Neural cell (in vitro differentiated cells): ENCODE measurements at regions not wholly inside any gene's neighbourhood (a gene's known extent, or its start where the extent isn't known, plus 50 kb on each side); places are given as distances from the start of the nearest gene placed in this dataset.

Source experiments
- H2AFZ ChIP-seq: fragments of 200-600, 300-800 bp; sonication (generic), shearing (Covaris generic); 2 replicates; pipeline ENCODE4 v1.6.0; 2014; ENCODE audit warnings: low read depth, mild to moderate bottlenecking, antibody characterized with exemption, low read length, moderate library complexity
- H3F3A ChIP-seq: fragments of 200-600 bp; shearing (Covaris generic); 2 replicates; pipeline ENCODE4 v1.6.1; 2016; ENCODE audit warnings: mild to moderate bottlenecking, moderate library complexity, mixed read lengths, antibody characterized with exemption, low read length; ENCODE audit not compliant: insufficient read depth, poor library complexity, severe bottlenecking
- H3K27ac ChIP-seq: fragments of 200-600, 300-800 bp; sonication (generic), shearing (Covaris generic); 2 replicates; pipeline ENCODE4 v1.5.1; 2014; ENCODE audit warnings: mild to moderate bottlenecking, low read length, moderate library complexity
- H3K27me3 ChIP-seq: fragments of 300-800, 200-600 bp; sonication (generic), shearing (Covaris generic); 2 replicates; pipeline ENCODE4 v1.6.0; 2014; ENCODE audit warnings: mild to moderate bottlenecking, low read depth, low read length, moderate library complexity; ENCODE audit not compliant: insufficient read depth
- H3K36me3 ChIP-seq: fragments of 300-800, 200-600 bp; sonication (generic), shearing (Covaris generic); 2 replicates; pipeline ENCODE4 v1.5.1; 2014; ENCODE audit warnings: mild to moderate bottlenecking, antibody characterized with exemption, low read length, moderate library complexity; ENCODE audit not compliant: insufficient read depth
- H3K4me2 ChIP-seq: fragments of 300-800, 200-600 bp; sonication (generic), shearing (Covaris generic); 2 replicates; pipeline ENCODE4 v1.6.0; 2014; ENCODE audit warnings: mild to moderate bottlenecking, low read length
- H3K4me3 ChIP-seq: fragments of 300-800, 200-600 bp; sonication (generic), shearing (Covaris generic); 2 replicates; pipeline ENCODE4 v1.5.1; 2014; ENCODE audit warnings: mild to moderate bottlenecking, low read length, moderate library complexity
- H3K79me2 ChIP-seq: fragments of 200-600 bp; shearing (Covaris generic); replicated peaks from 2 replicates; pipeline ENCODE4 v1.6.0; 2014; ENCODE audit warnings: mild to moderate bottlenecking, low read length, moderate library complexity; ENCODE audit not compliant: insufficient read depth
- H3K9ac ChIP-seq: fragments of 300-800, 200-600 bp; sonication (generic), shearing (Covaris generic); 2 replicates; pipeline ENCODE4 v1.6.1; 2016; ENCODE audit warnings: mild to moderate bottlenecking, low read length, mixed read lengths
- H3K9me2 ChIP-seq: fragments of 200-600 bp; shearing (Covaris generic); 2 replicates; pipeline ENCODE4 v1.6.1; 2016; ENCODE audit warnings: mild to moderate bottlenecking, low read length, mixed read lengths; ENCODE audit not compliant: insufficient read depth
- H3K9me3 ChIP-seq: fragments of 200-600, 300-800 bp; sonication (generic), shearing (Covaris generic); 2 replicates; pipeline ENCODE4 v1.6.1; 2016; ENCODE audit warnings: mild to moderate bottlenecking, mixed run types, low read length, moderate library complexity, mixed read lengths
- H4K20me1 ChIP-seq: fragments of 200-600 bp; shearing (Covaris generic); 2 replicates; pipeline ENCODE4 v1.6.1; 2016; ENCODE audit warnings: mild to moderate bottlenecking, mixed run types; ENCODE audit not compliant: insufficient read depth
- CTCF ChIP-seq: fragments of 450-650 bp; IDR thresholded peaks from 2 replicates; pipeline ENCODE4 v1.5.1; 2014; ENCODE audit warnings: antibody characterized with exemption, mild to moderate bottlenecking, moderate library complexity; ENCODE audit not compliant: poor library complexity, severe bottlenecking
- EP300 ChIP-seq: fragments of 450-650 bp; conservative IDR thresholded peaks from 2 replicates; pipeline ENCODE4 v1.6.1; 2014; ENCODE audit warnings: antibody characterized with exemption, mild to moderate bottlenecking, moderate library complexity; ENCODE audit not compliant: poor library complexity, severe bottlenecking
- EZH2 ChIP-seq: fragments of 200-600, 300-800 bp; shearing (Covaris generic), sonication (generic); IDR thresholded peaks from 2 replicates; pipeline ENCODE4 v1.6.1; 2014; ENCODE audit warnings: antibody characterized with exemption, low read length, borderline replicate concordance, mild to moderate bottlenecking; ENCODE audit not compliant: insufficient read depth, poor library complexity, severe bottlenecking
- MXI1 ChIP-seq: fragments of 450-650 bp; conservative IDR thresholded peaks from 2 replicates; pipeline ENCODE4 v1.6.1; 2014; ENCODE audit warnings: antibody characterized with exemption, mild to moderate bottlenecking; ENCODE audit not compliant: poor library complexity, severe bottlenecking
- POLR2AphosphoS5 ChIP-seq: IDR thresholded peaks from 2 replicates; pipeline ENCODE4 v1.6.1; 2012
- RAD21 ChIP-seq: fragments of 450-650 bp; conservative IDR thresholded peaks from 2 replicates; pipeline ENCODE4 v1.6.1; 2014; ENCODE audit warnings: antibody characterized with exemption, mild to moderate bottlenecking, moderate library complexity
- SMC3 ChIP-seq: fragments of 450-650 bp; conservative IDR thresholded peaks from 2 replicates; pipeline ENCODE4 v1.6.1; 2014; ENCODE audit warnings: antibody characterized with exemption, mild to moderate bottlenecking, moderate library complexity; ENCODE audit not compliant: poor library complexity
- TAF1 ChIP-seq: IDR thresholded peaks from 2 replicates; pipeline ENCODE4 v1.6.1; 2012; ENCODE audit warnings: low read depth
- TF ChIP-seq, protein P1 (sequence below): IDR thresholded peaks from 2 replicates; pipeline ENCODE4 v1.6.1; 2012; ENCODE audit warnings: borderline replicate concordance

DNA sequence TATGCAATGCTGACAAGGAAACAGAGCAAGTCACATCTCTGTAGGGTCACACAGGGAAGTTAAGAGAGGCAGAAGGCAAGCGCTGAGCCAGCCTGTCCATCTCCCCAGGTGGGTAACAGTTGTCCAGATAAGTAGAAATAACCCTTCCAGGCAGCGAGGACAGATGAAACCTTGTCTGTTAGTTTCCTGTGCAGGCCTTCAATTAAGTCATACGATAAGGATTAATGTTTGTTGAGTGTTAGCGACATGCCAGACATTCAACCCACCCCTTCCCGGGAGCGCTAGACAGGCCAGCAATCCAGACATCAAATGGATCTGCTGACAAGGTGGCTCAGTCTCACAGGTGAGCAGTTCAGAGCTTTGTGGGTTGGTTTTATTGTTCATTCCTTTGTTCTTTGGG is 221.5 kb upstream of the FMN2 start:
- Histone ChIP-seq H3K4me2 (no peak overlapping the region), H3K36me3 (no peaks in the 10 kb centered on the region), H3K27ac (no peak overlapping the region), H3K9me2 (no peaks in the 10 kb centered on the region), H3K9ac (no peak overlapping the region), H2AFZ (no peak overlapping the region), H3F3A (no peaks in the 10 kb centered on the region), H3K9me3 (no peaks in the 10 kb centered on the region), H3K27me3 (no peaks in the 10 kb centered on the region), H4K20me1 (no peaks in the 10 kb centered on the region), H3K4me3 (no peak overlapping the region), H3K79me2 (no peaks in the 10 kb centered on the region)
- TF ChIP-seq EP300 (no peak), EZH2 (no peak), MXI1 (no peak), SMC3 (no peak), POLR2AphosphoS5 (no peak), RAD21 (no peak), TAF1 (no peak), CTCF (no peak)
- TF ChIP-seq, protein P1, sequence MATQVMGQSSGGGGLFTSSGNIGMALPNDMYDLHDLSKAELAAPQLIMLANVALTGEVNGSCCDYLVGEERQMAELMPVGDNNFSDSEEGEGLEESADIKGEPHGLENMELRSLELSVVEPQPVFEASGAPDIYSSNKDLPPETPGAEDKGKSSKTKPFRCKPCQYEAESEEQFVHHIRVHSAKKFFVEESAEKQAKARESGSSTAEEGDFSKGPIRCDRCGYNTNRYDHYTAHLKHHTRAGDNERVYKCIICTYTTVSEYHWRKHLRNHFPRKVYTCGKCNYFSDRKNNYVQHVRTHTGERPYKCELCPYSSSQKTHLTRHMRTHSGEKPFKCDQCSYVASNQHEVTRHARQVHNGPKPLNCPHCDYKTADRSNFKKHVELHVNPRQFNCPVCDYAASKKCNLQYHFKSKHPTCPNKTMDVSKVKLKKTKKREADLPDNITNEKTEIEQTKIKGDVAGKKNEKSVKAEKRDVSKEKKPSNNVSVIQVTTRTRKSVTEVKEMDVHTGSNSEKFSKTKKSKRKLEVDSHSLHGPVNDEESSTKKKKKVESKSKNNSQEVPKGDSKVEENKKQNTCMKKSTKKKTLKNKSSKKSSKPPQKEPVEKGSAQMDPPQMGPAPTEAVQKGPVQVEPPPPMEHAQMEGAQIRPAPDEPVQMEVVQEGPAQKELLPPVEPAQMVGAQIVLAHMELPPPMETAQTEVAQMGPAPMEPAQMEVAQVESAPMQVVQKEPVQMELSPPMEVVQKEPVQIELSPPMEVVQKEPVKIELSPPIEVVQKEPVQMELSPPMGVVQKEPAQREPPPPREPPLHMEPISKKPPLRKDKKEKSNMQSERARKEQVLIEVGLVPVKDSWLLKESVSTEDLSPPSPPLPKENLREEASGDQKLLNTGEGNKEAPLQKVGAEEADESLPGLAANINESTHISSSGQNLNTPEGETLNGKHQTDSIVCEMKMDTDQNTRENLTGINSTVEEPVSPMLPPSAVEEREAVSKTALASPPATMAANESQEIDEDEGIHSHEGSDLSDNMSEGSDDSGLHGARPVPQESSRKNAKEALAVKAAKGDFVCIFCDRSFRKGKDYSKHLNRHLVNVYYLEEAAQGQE, result no peak

DNA sequence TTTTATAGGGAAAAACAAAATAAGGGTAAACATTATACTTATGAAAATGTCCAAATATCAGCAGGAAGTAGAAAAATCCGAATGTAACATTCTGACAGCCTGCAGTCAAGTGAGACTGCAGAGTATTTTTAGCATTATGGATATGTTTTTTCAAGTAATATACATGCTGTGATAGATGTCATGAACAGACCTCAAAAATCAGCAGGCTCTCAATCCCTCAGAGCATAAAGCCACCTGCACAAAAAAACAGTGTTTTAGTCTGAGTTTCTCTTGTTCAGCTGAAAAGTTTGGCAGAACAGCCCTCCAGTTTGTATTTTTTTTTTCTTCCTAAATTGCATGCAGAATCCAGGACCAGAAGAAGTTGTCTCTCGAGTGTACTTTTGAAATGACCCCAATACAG is 219.1 kb upstream of the FMN2 start:
- Histone ChIP-seq H3K27me3 (no peaks in the 10 kb centered on the region), H3K4me2 (no peak overlapping the region), H3K4me3 (no peak overlapping the region), H3K27ac (no peak overlapping the region), H3K9me2 (no peaks in the 10 kb centered on the region), H3F3A (no peaks in the 10 kb centered on the region), H3K9me3 (no peaks in the 10 kb centered on the region), H3K9ac (no peak overlapping the region), H2AFZ (no peak overlapping the region), H3K36me3 (no peaks in the 10 kb centered on the region), H3K79me2 (no peaks in the 10 kb centered on the region), H4K20me1 (no peaks in the 10 kb centered on the region)
- TF ChIP-seq RAD21, result no peak
- peak; percentile 67 for TF ChIP-seq EP300
- no peak for TF ChIP-seq SMC3
- TF ChIP-seq POLR2AphosphoS5, result peak; percentile 59

DNA sequence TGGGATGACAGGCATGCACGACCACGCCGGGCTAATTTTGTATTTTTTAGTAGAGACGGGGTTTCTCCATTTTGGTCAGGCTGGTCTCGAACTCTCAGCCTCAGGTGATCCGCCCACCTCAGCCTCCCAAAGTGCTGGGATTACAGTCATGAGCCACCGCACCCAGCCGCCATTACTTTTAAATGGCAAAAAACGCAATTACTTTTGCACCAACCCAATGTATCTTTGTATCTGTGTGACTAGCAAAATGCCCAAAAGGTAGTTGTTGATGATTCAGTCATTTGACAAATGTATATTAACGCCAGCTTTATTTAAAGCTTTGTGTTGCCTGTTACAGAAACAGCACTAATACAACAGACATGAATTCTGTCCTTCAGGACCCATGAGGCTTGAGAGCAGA is 216.9 kb upstream of the FMN2 start:
- Histone ChIP-seq H3K27ac (no peak overlapping the region), H2AFZ (no peak overlapping the region), H3K36me3 (no peaks in the 10 kb centered on the region), H3K9ac (no peak overlapping the region), H3F3A (no peaks in the 10 kb centered on the region), H3K9me2 (no peaks in the 10 kb centered on the region), H3K4me3 (no peak overlapping the region), H3K79me2 (no peaks in the 10 kb centered on the region), H3K27me3 (no peaks in the 10 kb centered on the region), H3K9me3 (no peaks in the 10 kb centered on the region), H4K20me1 (no peaks in the 10 kb centered on the region), H3K4me2 (no peak overlapping the region)
- TF ChIP-seq MXI1, result no peak
- TF ChIP-seq POLR2AphosphoS5, result no peak
- no peak for TF ChIP-seq EP300
- no peak for TF ChIP-seq TAF1
- TF ChIP-seq, protein P1, result no peak
- no peak for TF ChIP-seq SMC3
- no peak for TF ChIP-seq RAD21
- TF ChIP-seq CTCF, result no peak
- no peak for TF ChIP-seq EZH2
